ENCODE measurements at regions not wholly inside any gene's neighbourhood (a gene's known extent, or its start where the extent isn't known, plus 50 kb on each side); places are given as distances from the start of the nearest gene placed in this dataset.
"Not testable (repeated sequence)": the region's sequence is repeated elsewhere in the genome, so short reads cannot be mapped to it uniquely, and the experiment has no call there.

DNA sequence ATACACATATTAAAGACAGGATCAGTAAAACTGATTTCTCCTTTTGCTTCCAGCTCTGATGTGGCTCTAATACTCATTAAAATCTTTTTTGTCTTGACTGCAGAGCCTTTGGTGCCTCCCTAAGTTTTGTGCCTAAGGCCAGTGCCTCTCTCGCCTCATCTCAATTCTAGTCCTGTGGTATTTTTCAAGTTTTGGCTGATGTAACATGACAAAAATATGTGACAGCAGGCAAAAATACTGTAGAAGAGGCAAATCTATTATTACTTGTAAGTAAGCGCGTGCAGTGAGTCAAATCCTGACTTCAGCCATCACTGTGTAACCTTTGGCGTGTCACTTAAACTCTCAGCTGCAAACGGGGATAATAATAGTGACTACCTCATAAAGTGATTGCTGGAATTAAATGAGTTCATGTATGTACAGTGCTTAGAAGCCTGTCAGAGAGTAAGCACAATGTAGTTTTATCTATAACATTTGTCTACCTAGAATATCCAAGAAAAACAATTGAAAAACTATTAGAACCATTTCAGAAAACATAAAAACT is 74.0 kb downstream of the MAB21L3 start:
- WGBS: 58% methylated on average over 5 of the region's 5 CpGs

DNA sequence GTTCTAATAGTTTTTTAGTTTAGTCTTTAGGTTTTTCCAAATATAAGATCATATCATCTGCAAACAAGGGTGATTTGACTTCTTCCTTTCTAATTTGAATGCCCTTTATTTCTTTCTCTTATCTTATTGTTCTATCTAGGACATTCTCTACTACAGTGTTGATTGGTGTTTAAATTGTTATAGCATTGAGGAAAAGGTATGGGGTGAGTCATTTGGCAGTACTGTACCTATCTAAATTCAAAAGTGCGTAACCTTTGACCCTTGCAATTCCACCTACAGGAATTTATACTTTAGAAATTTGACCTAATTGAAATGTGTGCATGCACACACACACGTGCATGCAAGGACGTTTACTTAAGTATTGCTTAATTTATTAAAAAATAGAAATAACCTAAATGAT is 78.3 kb downstream of the MAB21L3 start:
- Histone ChIP-seq H3K4me1 (ENCODE audit: insufficient read depth) (no peaks in the 10 kb centered on the region), H3K36me3 (ENCODE audit: insufficient read depth) (no peaks in the 10 kb centered on the region), H3K4me3 (ENCODE audit: low read depth, low read length) (no peak overlapping the region), H3K27ac (ENCODE audit: low read depth) (no peak overlapping the region)
- no peak for DNase-seq (ENCODE audit: extremely low spot score)
- 56% methylated on average over 3 of the region's 3 CpGs for WGBS

More for the DNA sequence above, 74.0 kb downstream of the MAB21L3 start:
- DNase-seq (ENCODE audit: extremely low spot score): no peak
- Histone ChIP-seq H3K36me3 (ENCODE audit: insufficient read depth) (no peaks in the 10 kb centered on the region), H3K4me1 (ENCODE audit: insufficient read depth) (no peaks in the 10 kb centered on the region), H3K27ac (ENCODE audit: low read depth) (no peak overlapping the region), H3K4me3 (ENCODE audit: low read depth, low read length) (no peak overlapping the region)

DNA sequence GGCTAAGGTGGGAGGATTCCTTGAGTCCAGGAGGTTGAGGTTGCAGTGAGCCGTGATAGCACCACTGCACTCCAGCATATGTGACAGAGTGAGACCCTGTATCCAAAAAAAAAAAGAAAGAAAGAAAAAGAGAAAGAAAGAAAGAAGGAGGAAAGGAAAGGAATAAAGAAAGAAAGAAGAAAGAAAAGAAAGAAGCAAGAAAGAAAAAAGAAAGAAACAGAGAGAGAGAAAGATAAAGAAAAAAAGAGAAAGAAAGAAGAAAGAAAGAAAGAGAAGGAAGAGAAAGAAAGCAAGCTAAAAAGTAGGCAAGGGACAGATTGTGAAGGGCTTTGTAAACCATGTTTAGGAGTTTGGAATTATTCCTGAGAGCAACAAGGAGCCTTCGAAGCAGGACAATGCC is 80.1 kb downstream of the MAB21L3 start:
- no peak overlapping the region for H3K27ac ChIP-seq (ENCODE audit: low read depth)
- no peak overlapping the region for H3K4me3 ChIP-seq (ENCODE audit: low read depth, low read length)
- DNase-seq (ENCODE audit: extremely low spot score): no peak
- WGBS: 85% methylated on average over 2 of the region's 2 CpGs
- no peaks in the 10 kb centered on the region for H3K36me3 ChIP-seq (ENCODE audit: insufficient read depth)
- H3K4me1 ChIP-seq (ENCODE audit: insufficient read depth): no peaks in the 10 kb centered on the region

DNA sequence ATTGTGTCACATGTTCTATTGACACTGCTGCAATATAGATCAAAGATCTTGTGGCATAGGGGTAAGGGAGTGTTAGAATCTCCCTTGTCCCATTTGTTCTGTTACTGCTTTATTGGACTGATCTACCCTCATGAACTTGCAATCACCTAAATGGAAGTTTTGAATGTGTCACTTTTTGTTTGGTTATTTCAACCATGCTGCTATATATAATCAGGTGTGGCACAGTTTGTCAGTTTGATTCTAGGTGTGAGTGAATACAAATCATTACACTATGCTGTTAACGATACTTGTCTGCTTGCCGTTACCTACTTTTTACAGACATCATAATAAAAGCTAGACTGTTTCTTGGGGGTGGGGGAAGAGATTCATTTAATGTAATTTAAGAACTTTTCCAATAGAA is 82.6 kb downstream of the MAB21L3 start:
- H3K36me3 ChIP-seq (ENCODE audit: insufficient read depth): no peaks in the 10 kb centered on the region
- 77% methylated on average over 2 of the region's 2 CpGs for WGBS
- no peak overlapping the region for H3K27ac ChIP-seq (ENCODE audit: low read depth)
- DNase-seq (ENCODE audit: extremely low spot score): no peak
- no peaks in the 10 kb centered on the region for H3K4me1 ChIP-seq (ENCODE audit: insufficient read depth)
- no peak overlapping the region for H3K4me3 ChIP-seq (ENCODE audit: low read depth, low read length)

DNA sequence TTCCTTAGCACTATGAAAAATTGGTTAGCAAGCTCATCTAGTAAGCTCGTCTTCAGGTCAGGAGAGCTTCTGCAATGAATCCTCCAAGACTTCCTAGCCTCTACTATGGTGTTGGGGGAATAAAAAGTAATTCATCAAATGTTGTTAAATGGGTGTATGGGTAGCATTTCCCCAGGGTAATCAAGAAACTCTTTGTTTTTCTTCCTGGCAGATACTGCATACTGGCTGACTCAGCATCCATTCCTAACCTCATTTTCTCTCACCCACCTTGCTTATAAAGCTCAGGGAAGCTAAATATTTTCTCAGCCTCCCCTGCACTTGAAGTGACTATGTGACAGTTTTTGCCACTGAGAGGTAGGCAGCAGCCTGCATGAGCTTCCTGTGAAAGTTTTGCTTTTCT is 83.4 kb downstream of the MAB21L3 start:
- no peak for DNase-seq (ENCODE audit: extremely low spot score)
- no peaks in the 10 kb centered on the region for H3K4me1 ChIP-seq (ENCODE audit: insufficient read depth)
- H3K36me3 ChIP-seq (ENCODE audit: insufficient read depth): no peaks in the 10 kb centered on the region
- H3K27ac ChIP-seq (ENCODE audit: low read depth): no peak overlapping the region
- H3K4me3 ChIP-seq (ENCODE audit: low read depth, low read length): no peak overlapping the region
- WGBS: 79% methylated on average over 1 of the region's 1 CpG

DNA sequence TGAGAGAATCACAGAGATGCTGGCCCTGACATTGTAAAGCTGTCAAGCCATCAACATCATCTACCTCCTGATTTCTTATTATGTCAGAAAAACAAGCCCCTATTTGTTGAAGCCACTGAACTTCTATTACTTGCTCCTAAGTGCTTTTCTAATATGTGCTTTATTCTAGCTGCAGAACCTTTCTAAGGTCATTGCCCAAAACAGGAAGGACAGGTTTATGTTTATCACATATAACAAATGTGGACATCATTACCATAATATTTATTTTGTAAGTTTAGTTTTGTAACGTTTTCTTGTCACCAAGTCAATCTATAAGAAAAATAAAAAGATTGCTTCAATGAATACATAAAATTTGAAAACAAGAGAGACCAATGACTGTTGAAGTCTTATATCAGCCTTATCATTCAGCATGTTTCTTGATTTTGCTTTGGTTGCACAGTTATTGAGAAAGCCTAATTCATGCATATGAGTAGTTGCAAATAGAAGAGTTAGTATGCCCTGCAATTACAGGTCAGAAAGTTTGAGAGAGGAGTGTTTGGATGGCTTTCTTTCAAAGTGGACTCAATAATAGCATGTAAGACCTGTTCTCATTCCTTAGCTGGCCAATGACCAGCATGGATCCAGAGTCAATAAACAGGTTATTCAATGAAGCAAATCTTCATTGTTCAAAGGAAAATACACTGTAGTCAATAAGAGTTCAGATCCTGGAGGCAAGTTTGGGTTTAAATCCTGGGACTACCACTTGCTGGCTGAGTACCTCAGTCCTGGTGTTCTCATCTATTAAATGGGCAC is 84.1 kb downstream of the MAB21L3 start:
- Histone ChIP-seq H3K4me1 (ENCODE audit: insufficient read depth) (no peaks in the 10 kb centered on the region), H3K36me3 (ENCODE audit: insufficient read depth) (no peaks in the 10 kb centered on the region), H3K4me3 (ENCODE audit: low read depth, low read length) (no peak overlapping the region), H3K27ac (ENCODE audit: low read depth) (no peak overlapping the region)
- DNase-seq (ENCODE audit: extremely low spot score): no peak
- 7% methylated on average over 1 of the region's 1 CpG for WGBS

DNA sequence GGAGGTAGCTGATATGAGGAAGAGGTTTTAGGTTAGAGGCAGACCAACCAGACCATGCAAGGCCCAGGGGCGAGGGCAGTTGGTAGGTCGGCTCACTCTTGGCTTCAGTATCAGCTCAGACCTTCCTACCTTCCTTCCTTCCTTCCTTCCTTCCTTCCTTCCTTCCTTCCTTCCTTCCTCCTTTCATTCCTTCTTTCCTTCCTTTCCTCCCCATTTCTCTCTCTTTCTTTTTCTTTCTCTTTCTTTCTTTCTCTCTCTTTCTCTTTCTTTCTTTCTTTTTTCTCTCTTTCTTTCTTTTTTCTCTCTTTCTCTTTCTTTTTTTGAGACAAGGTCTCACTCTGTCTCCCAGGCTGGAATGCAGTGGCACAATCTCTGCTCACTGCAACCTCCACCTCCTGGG is 89.1 kb downstream of the MAB21L3 start:
- not testable (repeated sequence) for H3K4me3 ChIP-seq (ENCODE audit: low read depth, low read length); DNase-seq (ENCODE audit: extremely low spot score); H3K27ac ChIP-seq (ENCODE audit: low read depth); H3K4me1 ChIP-seq (ENCODE audit: insufficient read depth); H3K36me3 ChIP-seq (ENCODE audit: insufficient read depth)
- 82% methylated on average over 2 of the region's 2 CpGs for WGBS

DNA sequence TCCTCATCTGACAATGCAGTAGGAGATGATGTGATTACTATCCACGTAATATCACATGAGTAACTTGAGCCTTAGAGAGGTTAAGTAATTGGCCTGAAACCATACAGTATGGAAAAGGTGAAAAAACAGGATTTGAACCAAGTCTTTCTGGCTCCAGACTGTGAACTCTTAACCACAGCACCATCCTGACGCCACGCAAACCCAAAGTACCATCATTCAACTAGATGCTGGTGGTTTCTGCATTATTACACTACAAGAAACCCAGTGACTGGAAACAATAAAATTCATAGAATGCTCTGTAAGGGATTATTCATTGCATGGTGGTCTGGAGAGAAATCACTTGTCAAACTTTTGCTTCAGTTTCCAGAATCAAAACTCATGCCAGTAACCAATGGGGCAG is 90.7 kb downstream of the MAB21L3 start:
- Histone ChIP-seq H3K27ac (ENCODE audit: low read depth) (no peak overlapping the region), H3K36me3 (ENCODE audit: insufficient read depth) (no peaks in the 10 kb centered on the region), H3K4me3 (ENCODE audit: low read depth, low read length) (no peak overlapping the region), H3K4me1 (ENCODE audit: insufficient read depth) (no peaks in the 10 kb centered on the region)
- DNase-seq (ENCODE audit: extremely low spot score): no peak
- 79% methylated on average over 3 of the region's 3 CpGs for WGBS

DNA sequence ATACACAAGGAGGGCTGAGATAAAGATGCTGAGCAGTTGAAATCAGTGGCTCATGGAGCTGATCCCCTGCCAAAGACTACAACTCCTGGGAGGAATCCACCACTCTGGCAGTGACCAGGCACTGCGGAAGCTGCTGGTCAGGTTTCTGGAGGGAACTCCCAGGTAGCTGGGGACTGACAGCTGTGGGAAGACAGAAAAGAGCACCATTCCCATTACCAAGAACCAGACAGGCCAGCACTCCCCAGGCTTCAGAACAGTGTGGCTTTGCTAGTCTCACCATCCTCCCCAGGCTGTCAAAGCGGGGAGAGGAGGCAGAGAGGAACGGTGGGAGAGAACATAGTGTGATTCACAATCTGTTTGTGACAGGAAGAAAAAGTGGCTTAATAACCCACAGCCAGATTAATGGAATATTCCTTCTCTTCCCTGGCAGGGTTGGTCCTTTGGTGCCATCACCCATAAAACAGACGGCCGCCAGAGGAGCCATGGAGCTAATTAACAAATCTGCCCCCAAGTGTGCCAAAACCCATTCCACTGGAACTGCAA is 92.1 kb downstream of the MAB21L3 start:
- 70% methylated on average over 5 of the region's 5 CpGs for WGBS

DNA sequence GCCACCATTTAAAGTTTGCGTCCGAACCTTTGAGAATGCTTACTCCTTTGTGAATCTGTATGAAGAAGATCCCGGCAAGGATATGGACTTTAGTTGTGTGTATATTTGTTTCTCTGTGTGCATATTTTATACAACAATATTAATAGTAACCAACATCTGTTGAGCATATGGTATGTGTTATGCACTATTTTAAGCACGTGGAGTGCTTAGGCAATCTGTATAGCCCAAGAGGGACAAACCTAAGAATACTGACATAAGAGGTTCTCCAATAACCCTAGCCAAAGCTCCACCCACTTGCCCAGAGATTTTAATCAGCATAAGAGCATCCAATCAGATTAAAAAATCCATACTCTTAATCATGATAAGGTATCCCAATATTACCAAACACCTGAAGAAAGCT is 92.7 kb downstream of the MAB21L3 start:
- no peaks in the 10 kb centered on the region for H3K36me3 ChIP-seq (ENCODE audit: insufficient read depth)
- no peak overlapping the region for H3K4me3 ChIP-seq (ENCODE audit: low read depth, low read length)
- no peak overlapping the region for H3K27ac ChIP-seq (ENCODE audit: low read depth)
- no peak for DNase-seq (ENCODE audit: extremely low spot score)
- H3K4me1 ChIP-seq (ENCODE audit: insufficient read depth): no peaks in the 10 kb centered on the region
- WGBS: 79% methylated on average over 4 of the region's 4 CpGs

More for the DNA sequence above, 92.1 kb downstream of the MAB21L3 start:
- H3K4me1 ChIP-seq (ENCODE audit: insufficient read depth): no peaks in the 10 kb centered on the region
- no peak for DNase-seq (ENCODE audit: extremely low spot score)
- no peak overlapping the region for H3K27ac ChIP-seq (ENCODE audit: low read depth)
- H3K4me3 ChIP-seq (ENCODE audit: low read depth, low read length): no peak overlapping the region
- H3K36me3 ChIP-seq (ENCODE audit: insufficient read depth): no peaks in the 10 kb centered on the region

DNA sequence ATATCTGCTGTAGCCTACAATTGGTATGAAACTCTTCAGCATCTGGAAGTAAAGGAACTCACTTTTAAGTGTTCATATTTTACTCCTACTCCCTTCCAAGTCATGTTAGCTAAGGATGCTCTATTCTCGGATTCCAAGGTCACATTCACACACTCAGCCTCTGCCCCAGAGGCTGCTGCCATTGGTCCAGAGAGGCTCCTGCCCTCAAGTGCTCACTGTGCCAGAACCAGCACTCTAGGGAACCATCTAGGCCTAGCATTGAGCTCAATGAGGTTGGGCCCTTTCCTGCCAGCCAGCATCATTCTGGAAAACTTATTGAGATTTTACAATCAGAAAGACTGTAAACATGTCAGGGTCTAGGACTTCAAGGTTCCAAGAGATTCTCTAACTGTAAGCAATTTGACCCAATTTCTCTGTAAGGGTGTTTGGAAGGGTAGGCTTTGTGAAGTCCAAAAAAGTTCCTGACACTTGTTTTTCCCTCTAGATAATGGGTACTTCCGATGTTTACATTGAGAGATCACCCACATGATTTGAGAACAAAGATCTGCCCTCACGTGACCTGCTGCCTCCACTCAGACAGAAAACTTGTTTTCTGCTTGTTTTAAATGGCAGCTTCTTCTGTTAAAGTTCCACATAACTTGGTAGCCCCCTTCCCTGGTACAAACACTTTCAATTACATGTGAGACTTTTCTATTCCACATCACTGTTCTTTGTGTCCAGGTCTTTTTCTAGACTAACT is 94.9 kb downstream of the MAB21L3 start:
- H3K36me3 ChIP-seq (ENCODE audit: insufficient read depth): no peaks in the 10 kb centered on the region
- no peak overlapping the region for H3K27ac ChIP-seq (ENCODE audit: low read depth)
- no peak overlapping the region for H3K4me3 ChIP-seq (ENCODE audit: low read depth, low read length)
- WGBS: 77% methylated on average over 3 of the region's 3 CpGs
- H3K4me1 ChIP-seq (ENCODE audit: insufficient read depth): no peaks in the 10 kb centered on the region
- DNase-seq (ENCODE audit: extremely low spot score): no peak

DNA sequence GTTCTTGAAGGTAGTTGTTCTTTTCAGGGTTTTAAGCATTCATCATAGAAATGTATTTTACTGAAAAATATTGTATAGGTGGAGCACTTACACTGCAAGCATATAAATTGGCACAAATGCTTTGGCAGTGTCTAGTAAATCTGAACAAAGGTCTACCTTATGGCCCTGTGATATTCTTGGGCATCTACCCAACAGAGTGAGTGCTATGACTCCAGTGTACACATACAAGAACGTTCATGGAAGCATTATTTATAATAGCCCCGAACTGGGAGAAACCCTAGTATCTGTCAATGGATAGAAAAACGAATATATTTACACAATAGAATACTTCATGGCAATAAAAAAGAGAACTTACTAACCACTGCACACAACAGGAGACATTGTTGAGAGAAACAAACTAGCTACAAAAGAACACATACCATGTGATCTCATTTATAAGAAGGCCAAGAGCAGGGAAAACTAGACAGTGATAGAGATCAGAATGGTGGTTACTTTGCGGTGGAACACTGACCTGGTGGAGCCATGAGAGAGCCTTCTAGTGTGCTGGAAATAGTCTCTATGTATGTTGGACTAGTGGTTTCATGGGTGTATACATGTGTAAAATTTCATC is 96.0 kb downstream of the MAB21L3 start:
- Histone ChIP-seq H3K27ac (ENCODE audit: low read depth) (no peak overlapping the region), H3K4me1 (ENCODE audit: insufficient read depth) (no peaks in the 10 kb centered on the region), H3K36me3 (ENCODE audit: insufficient read depth) (no peaks in the 10 kb centered on the region), H3K4me3 (ENCODE audit: low read depth, low read length) (no peak overlapping the region)
- DNase-seq (ENCODE audit: extremely low spot score): no peak
- WGBS: 60% methylated on average over 4 of the region's 4 CpGs

DNA sequence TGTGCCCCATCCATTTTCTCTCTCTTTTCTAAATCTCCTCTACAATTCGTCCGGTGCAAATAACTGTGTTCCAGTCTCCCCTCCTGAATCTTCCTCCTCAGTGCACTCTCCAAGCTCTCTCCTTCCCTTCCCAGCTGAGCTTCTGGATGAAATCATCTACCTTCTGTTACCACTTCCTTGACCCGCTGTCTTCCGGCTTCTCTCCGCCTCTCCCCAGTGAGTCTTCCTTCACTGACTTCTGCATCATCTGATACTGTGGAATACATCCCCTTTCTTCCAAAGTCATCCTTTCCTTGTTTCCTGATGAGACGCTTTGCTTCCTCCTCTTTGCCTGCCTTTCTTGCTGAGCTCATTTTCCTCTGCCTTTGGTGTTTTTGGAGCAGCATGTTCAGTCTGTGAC is 96.9 kb downstream of the MAB21L3 start:
- Histone ChIP-seq H3K4me1 (ENCODE audit: insufficient read depth) (no peaks in the 10 kb centered on the region), H3K36me3 (ENCODE audit: insufficient read depth) (no peaks in the 10 kb centered on the region), H3K4me3 (ENCODE audit: low read depth, low read length) (no peak overlapping the region), H3K27ac (ENCODE audit: low read depth) (no peak overlapping the region)
- DNase-seq (ENCODE audit: extremely low spot score): no peak
- 85% methylated on average over 6 of the region's 6 CpGs for WGBS

All from urinary bladder (tissue), 3 donors.